GM12864 (cell line): ENCODE measurements at regions not wholly inside any gene's neighbourhood (a gene's known extent, or its start where the extent isn't known, plus 50 kb on each side); places are given as distances from the start of the nearest gene placed in this dataset.

Experiments used
- DNase-seq: peaks from one replicate; pipeline ENCODE4 v3.0.0-alpha.2; 2011; ENCODE audit warnings: low read depth
- H3K4me3 ChIP-seq: 2 replicates; pipeline ENCODE4 v1.5.1; 2011; ENCODE audit warnings: mild to moderate bottlenecking, low read depth, low read length, control low read depth
- TF ChIP-seq, protein P1 (sequence below): IDR thresholded peaks from 2 replicates; pipeline ENCODE4 v1.5.1; 2011; ENCODE audit warnings: low read depth, mild to moderate bottlenecking, moderate library complexity, low read length, control low read depth, inconsistent platforms; ENCODE audit errors: missing control alignments

DNA sequence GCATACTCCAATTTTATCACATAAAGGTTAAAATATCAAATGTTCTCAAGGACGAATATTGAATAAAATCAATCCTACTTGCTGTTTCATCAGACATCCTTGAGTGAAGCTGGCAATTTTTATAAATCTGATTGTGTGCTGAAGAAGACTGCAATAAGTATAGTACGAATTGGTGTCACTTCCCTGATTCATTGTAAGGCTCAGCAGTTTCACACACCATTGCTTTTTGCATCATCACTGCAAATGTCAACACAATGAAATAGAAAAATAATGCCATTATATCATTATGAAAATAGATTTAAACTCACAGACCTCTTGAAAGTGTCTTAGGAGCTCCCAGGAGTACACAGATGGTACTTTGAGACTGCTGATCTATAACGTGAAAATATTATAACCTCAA, 172.5 kb downstream of the ANKRD50 start:
- no peak overlapping the region for H3K4me3 ChIP-seq
- TF ChIP-seq, protein P1, sequence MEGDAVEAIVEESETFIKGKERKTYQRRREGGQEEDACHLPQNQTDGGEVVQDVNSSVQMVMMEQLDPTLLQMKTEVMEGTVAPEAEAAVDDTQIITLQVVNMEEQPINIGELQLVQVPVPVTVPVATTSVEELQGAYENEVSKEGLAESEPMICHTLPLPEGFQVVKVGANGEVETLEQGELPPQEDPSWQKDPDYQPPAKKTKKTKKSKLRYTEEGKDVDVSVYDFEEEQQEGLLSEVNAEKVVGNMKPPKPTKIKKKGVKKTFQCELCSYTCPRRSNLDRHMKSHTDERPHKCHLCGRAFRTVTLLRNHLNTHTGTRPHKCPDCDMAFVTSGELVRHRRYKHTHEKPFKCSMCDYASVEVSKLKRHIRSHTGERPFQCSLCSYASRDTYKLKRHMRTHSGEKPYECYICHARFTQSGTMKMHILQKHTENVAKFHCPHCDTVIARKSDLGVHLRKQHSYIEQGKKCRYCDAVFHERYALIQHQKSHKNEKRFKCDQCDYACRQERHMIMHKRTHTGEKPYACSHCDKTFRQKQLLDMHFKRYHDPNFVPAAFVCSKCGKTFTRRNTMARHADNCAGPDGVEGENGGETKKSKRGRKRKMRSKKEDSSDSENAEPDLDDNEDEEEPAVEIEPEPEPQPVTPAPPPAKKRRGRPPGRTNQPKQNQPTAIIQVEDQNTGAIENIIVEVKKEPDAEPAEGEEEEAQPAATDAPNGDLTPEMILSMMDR: no peak
- no peak for DNase-seq

DNA sequence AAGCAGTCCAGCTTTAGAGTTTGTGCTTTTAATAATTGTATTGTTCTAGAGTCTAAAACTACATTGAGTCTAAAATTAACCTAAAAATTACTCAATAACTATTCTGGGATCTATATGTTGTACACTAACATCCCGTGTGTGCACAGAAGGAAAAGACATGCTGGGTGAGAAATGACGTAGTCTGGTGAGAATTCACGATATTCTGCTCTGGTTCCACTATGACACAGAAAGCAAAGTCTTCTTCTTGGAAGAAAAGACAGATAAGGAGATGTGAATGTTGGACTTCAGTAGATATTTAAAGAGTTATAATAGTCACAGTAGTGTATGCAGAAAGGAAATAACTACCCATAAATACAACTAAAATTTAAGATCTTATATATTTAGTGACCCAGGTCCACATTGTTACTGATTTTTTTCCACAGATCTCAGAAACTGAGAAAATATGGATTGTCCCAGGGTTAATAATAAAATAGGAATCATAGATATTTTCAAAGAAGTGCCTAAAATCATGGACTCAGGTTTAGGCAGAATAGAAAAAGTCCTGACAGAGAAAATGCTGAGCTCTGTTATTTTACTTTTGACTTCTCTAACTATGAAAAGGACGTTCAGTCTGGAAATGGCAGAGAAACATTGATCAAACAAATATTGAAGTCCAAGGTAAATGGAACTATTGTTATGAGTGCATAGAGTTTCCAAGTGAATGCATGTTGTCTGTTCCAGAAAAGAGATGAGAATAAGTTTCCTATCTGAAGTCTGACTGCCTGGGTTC, 170.7 kb downstream of the ANKRD50 start:
- TF ChIP-seq, protein P1: no peak
- no peak for DNase-seq
- no peak overlapping the region for H3K4me3 ChIP-seq

DNA sequence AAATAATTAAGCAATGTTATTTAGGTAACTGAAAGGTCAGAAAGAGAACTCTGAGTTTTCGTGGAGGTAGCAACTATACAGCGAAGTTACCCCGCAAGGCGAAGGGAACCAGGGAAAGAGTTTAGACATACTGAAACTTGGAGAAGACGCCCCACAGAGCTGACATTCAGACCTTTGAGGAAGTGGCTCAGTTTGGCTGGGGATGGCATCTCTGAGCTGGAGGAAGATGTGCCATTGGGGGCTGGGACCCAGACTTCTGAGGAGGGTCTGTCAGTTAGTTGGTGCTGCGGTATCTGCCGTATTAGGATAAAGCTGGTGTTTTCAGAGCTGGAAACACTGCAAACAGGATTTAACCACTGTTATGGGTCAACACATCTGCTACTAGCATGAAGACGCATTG, 156.6 kb downstream of the ANKRD50 start:
- DNase-seq: no peak
- no peak overlapping the region for H3K4me3 ChIP-seq
- TF ChIP-seq, protein P1: no peak

DNA sequence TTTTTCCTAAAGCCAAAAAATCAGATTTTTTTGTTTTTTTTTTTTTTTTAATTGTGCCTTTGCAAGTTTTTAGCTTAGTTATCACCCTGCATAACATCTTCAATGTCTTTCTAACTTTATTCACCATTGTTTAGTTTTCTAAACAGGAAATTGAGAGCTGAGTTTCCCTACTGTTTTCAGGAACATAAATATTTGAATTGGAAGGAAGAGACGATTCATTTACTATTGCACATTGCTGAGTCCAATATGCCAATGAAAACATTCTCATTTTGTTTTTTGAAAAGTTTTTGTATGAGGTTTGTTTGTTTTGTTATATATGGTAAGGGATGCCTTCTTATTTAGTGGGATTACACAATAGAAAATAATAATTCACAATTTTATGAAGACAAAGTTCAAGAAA, 148.4 kb downstream of the ANKRD50 start:
- H3K4me3 ChIP-seq: no peak overlapping the region
- no peak for DNase-seq
- TF ChIP-seq, protein P1: no peak

DNA sequence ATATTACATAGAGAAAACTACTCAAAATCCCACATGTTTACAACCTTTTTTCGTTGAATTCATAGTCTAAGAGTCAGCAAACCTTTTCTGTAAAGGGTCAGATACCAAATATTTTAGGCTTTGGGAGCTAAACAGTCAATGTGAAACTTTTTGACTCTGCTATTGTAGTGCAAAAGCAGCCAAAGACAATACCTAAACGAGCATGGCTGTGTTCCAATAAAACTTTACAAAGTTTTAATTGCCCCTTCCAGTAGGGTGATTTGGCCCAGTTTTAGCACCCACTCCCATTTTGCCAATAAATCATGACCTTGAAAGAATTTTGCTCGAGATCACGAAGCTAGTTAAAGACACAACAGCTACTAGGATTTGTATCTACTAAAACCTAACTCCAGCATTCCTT, 147.2 kb downstream of the ANKRD50 start:
- no peak for DNase-seq
- TF ChIP-seq, protein P1: no peak
- H3K4me3 ChIP-seq: no peak overlapping the region

DNA sequence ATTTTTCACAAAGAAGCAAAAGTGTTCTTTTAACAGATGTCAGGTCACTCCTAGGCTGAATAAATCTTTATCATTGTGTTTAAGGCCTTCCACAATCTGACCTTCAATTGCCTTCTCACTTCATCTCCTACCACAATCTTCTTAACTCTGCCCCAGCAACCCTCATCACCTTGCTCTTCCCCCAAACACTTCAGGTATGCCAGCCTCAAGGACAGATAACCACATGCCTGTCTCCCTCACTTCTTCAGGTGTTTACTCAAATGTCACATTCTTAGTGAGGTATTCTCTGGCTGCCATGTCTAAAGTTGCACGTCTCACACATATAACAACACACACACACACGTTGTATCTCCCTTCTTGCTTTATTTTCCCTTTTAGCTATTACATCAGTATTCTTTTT, 146.5 kb downstream of the ANKRD50 start:
- TF ChIP-seq, protein P1: no peak
- DNase-seq: no peak
- no peak overlapping the region for H3K4me3 ChIP-seq

DNA sequence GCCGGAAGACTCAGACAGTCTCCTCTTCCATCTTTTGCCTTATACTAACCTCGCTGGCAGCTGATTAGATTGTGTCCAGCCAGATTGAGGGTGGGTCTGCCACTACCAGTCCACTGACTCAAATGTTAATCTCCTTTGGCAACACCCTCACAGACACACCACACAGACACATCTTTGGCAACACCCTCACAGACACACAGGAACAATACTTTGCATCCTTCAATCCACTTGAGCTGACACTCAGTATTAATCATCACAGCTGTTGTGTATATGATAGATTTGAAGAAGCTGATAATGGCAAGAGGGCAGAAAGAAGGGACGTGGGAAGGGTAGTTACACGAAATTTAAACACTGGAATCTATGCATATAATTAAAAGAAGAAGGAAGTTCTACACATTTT, 139.5 kb downstream of the ANKRD50 start:
- no peak for DNase-seq
- TF ChIP-seq, protein P1: no peak
- H3K4me3 ChIP-seq: no peak overlapping the region
